Trophoblast cell (in vitro differentiated cells and primary cell): ENCODE measurements at regions not wholly inside any gene's neighbourhood (a gene's known extent, or its start where the extent isn't known, plus 50 kb on each side); places are given as distances from the start of the nearest gene placed in this dataset.

Source experiments
- DNase-seq, 2 donors: peaks; one replicate each; pipeline ENCODE4 v3.0.0-alpha.2; 2016
- H2AFZ ChIP-seq: 2 replicates; pipeline ENCODE4 v1.6.1; 2013; ENCODE audit warnings: low read length, moderate library complexity, mild to moderate bottlenecking; ENCODE audit not compliant: insufficient read depth, poor library complexity
- H2AK5ac ChIP-seq: 2 replicates; pipeline ENCODE4 v1.6.1; 2013; ENCODE audit warnings: mild to moderate bottlenecking, low read length
- H2BK120ac ChIP-seq: 2 replicates; pipeline ENCODE4 v1.6.1; 2013; ENCODE audit warnings: low read length, mild to moderate bottlenecking, moderate library complexity; ENCODE audit not compliant: insufficient read depth, poor library complexity
- H2BK12ac ChIP-seq: 2 replicates; pipeline ENCODE4 v1.6.1; 2013; ENCODE audit warnings: mild to moderate bottlenecking, low read length, moderate library complexity
- H2BK5ac ChIP-seq: 2 replicates; pipeline ENCODE4 v1.6.1; 2013; ENCODE audit warnings: low read length, low read depth, moderate library complexity, mild to moderate bottlenecking; ENCODE audit not compliant: poor library complexity
- H3K14ac ChIP-seq: 2 replicates; pipeline ENCODE4 v1.6.1; 2013; ENCODE audit warnings: mild to moderate bottlenecking, low read length
- H3K18ac ChIP-seq: 2 replicates; pipeline ENCODE4 v1.6.1; 2013; ENCODE audit warnings: mild to moderate bottlenecking, low read length
- H3K23ac ChIP-seq: 2 replicates; pipeline ENCODE4 v1.6.1; 2013; ENCODE audit warnings: low read length
- H3K27ac ChIP-seq: 2 replicates; pipeline ENCODE4 v1.5.1; 2013; ENCODE audit warnings: low read depth, mild to moderate bottlenecking, inconsistent platforms, low read length, moderate library complexity
- H3K27me3 ChIP-seq: 2 replicates; pipeline ENCODE4 v1.6.1; 2013; ENCODE audit warnings: inconsistent platforms, mild to moderate bottlenecking, low read length, moderate library complexity; ENCODE audit not compliant: insufficient read depth
- H3K36me3 ChIP-seq, 2 experiments: 1 replicate in 1 of 2; 2 replicates in 1 of 2; pipeline ENCODE4 v1.6.1; 2013; ENCODE audit warnings: low read length in 2 of 2, mild to moderate bottlenecking in 2 of 2, moderate library complexity in 1 of 2; ENCODE audit not compliant: insufficient read depth in 2 of 2, control insufficient read depth in 1 of 2
- H3K4ac ChIP-seq: 2 replicates; pipeline ENCODE4 v1.6.1; 2013; ENCODE audit warnings: low read depth, mild to moderate bottlenecking, low read length, moderate library complexity
- H3K4me1 ChIP-seq, 2 experiments: 1 replicate in 1 of 2; 2 replicates in 1 of 2; pipeline ENCODE4 v1.6.1; 2013; ENCODE audit warnings: low read length in 2 of 2, mild to moderate bottlenecking in 2 of 2, moderate library complexity in 1 of 2; ENCODE audit not compliant: insufficient read depth in 2 of 2, control insufficient read depth in 1 of 2
- H3K4me2 ChIP-seq: 2 replicates; pipeline ENCODE4 v1.6.1; 2013; ENCODE audit warnings: inconsistent platforms, mild to moderate bottlenecking, low read length, moderate library complexity
- H3K4me3 ChIP-seq: 2 replicates; pipeline ENCODE4 v1.5.1; 2013; ENCODE audit warnings: mild to moderate bottlenecking, low read depth, low read length, inconsistent platforms
- H3K79me1 ChIP-seq: one replicate; pipeline ENCODE4 v1.6.1; 2013; ENCODE audit warnings: low read length
- H3K79me2 ChIP-seq: 2 replicates; pipeline ENCODE4 v1.6.1; 2013; ENCODE audit warnings: low read length, mild to moderate bottlenecking; ENCODE audit not compliant: control insufficient read depth, insufficient read depth, poor library complexity
- H3K9ac ChIP-seq: 2 replicates; pipeline ENCODE4 v1.6.1; 2013; ENCODE audit warnings: mild to moderate bottlenecking, low read length
- H3K9me3 ChIP-seq: 2 replicates; pipeline ENCODE4 v1.6.1; 2013; ENCODE audit warnings: low read depth, mild to moderate bottlenecking, control low read depth, inconsistent platforms, low read length; ENCODE audit not compliant: insufficient read depth
- H4K12ac ChIP-seq: 2 replicates; pipeline ENCODE4 v1.6.1; 2013; ENCODE audit warnings: low read depth, mild to moderate bottlenecking, low read length, moderate library complexity
- H4K8ac ChIP-seq: 2 replicates; pipeline ENCODE4 v1.6.1; 2013; ENCODE audit warnings: low read depth, mild to moderate bottlenecking, low read length, moderate library complexity
- H4K91ac ChIP-seq: one replicate; pipeline ENCODE4 v1.6.1; 2013; ENCODE audit warnings: low read depth, mild to moderate bottlenecking, low read length, moderate library complexity
- WGBS: extraction: QIAGEN DNeasy Blood & Tissue Kit; methylation state at CpG from one replicate; pipeline ENCODE4 v1.1.7; 2013; ENCODE audit warnings: missing lambda C conversion rate; ENCODE audit not compliant: insufficient read length, insufficient coverage; ENCODE audit errors: extremely low coverage; 5-methylcytosine and 5-hydroxymethylcytosine counted together

GRCh38 chr13:78722700-78723099 is 63.7 kb upstream of the OBI1 start:
- Histone ChIP-seq H3K18ac (no peak overlapping the region), H3K23ac (no peak overlapping the region), H3K9ac (no peak overlapping the region), H4K91ac (no peak overlapping the region), H4K8ac (no peak overlapping the region), H2AFZ (no peak overlapping the region), H3K27me3 (no peaks in the 10 kb centered on the region), H3K4me3 (no peak overlapping the region), H2BK5ac (no peak overlapping the region), H4K12ac (no peak overlapping the region), H3K79me2 (no peaks in the 10 kb centered on the region), H3K4me1 (no peaks in the 10 kb centered on the region), H3K14ac (no peak overlapping the region), H2BK12ac (no peak overlapping the region), H3K9me3 (no peaks in the 10 kb centered on the region), H3K36me3 (no peaks in the 10 kb centered on the region), H3K4ac (no peak overlapping the region), H2BK120ac (no peak overlapping the region), H3K4me2 (no peak overlapping the region), H3K27ac (no peak overlapping the region), H3K79me1 (no peaks in the 10 kb centered on the region), H2AK5ac (no peak overlapping the region)
- no peak for DNase-seq
- WGBS: no CpG with 5 or more reads among the region's 3 CpGs

GRCh38 chr13:78719367-78719766 is 60.4 kb upstream of the OBI1 start:
- Histone ChIP-seq H4K91ac (no peak overlapping the region), H2BK12ac (no peak overlapping the region), H2AFZ (no peak overlapping the region), H3K27me3 (no peaks in the 10 kb centered on the region), H3K4me1 (no peaks in the 10 kb centered on the region), H3K4me3 (no peak overlapping the region), H3K4ac (no peak overlapping the region), H3K18ac (no peak overlapping the region), H3K79me2 (no peaks in the 10 kb centered on the region), H3K9me3 (no peaks in the 10 kb centered on the region), H2BK120ac (no peak overlapping the region), H2BK5ac (no peak overlapping the region), H4K8ac (no peak overlapping the region), H3K79me1 (no peaks in the 10 kb centered on the region), H3K27ac (no peak overlapping the region), H3K23ac (no peak overlapping the region), H3K14ac (no peak overlapping the region), H3K9ac (no peak overlapping the region), H3K4me2 (no peak overlapping the region), H3K36me3 (no peaks in the 10 kb centered on the region), H4K12ac (no peak overlapping the region), H2AK5ac (no peak overlapping the region)
- DNase-seq: no peak
- no CpG with 5 or more reads among the region's 2 CpGs for WGBS

- H4K91ac ChIP-seq: no peak overlapping the region
- H3K4me2 ChIP-seq: no peak overlapping the region
- no peak overlapping the region for H3K23ac ChIP-seq
- H3K79me2 ChIP-seq: no peaks in the 10 kb centered on the region
- H3K14ac ChIP-seq: no peak overlapping the region
- H2AFZ ChIP-seq: no peak overlapping the region
- no peaks in the 10 kb centered on the region for H3K79me1 ChIP-seq
- no peak overlapping the region for H4K8ac ChIP-seq
- WGBS: no CpG with 5 or more reads among the region's 1 CpG
- H3K36me3 ChIP-seq: no peaks in the 10 kb centered on the region
- H3K27ac ChIP-seq: no peak overlapping the region
- no peak overlapping the region for H2AK5ac ChIP-seq
- H3K18ac ChIP-seq: no peak overlapping the region
- H3K4ac ChIP-seq: no peak overlapping the region
- H2BK120ac ChIP-seq: no peak overlapping the region
- H3K4me1 ChIP-seq: peaks cover 2 to 6% of the 10 kb centered on the region in 2 experiments
- DNase-seq: no peak
- no peak overlapping the region for H2BK12ac ChIP-seq
- H3K9ac ChIP-seq: no peak overlapping the region
- H4K12ac ChIP-seq: no peak overlapping the region
- H3K27me3 ChIP-seq: no peaks in the 10 kb centered on the region
- H2BK5ac ChIP-seq: no peak overlapping the region
- H3K9me3 ChIP-seq: no peaks in the 10 kb centered on the region
- no peak overlapping the region for H3K4me3 ChIP-seq
Observed at GRCh38 chr13:78714717-78715116, 55.8 kb upstream of the OBI1 start.

- no peaks in the 10 kb centered on the region for H3K79me1 ChIP-seq
- DNase-seq: no peak
- no peaks in the 10 kb centered on the region for H3K79me2 ChIP-seq
- H2BK12ac ChIP-seq: no peak overlapping the region
- WGBS: no CpG with 5 or more reads among the region's 4 CpGs
- H2BK120ac ChIP-seq: no peak overlapping the region
- no peak overlapping the region for H3K14ac ChIP-seq
- H3K9me3 ChIP-seq: no peaks in the 10 kb centered on the region
- no peak overlapping the region for H3K27ac ChIP-seq
- no peaks in the 10 kb centered on the region for H3K27me3 ChIP-seq
- H2AK5ac ChIP-seq: no peak overlapping the region
- H4K12ac ChIP-seq: no peak overlapping the region
- H3K4me2 ChIP-seq: no peak overlapping the region
- no peak overlapping the region for H4K91ac ChIP-seq
- no peak overlapping the region for H3K18ac ChIP-seq
- no peak overlapping the region for H3K4me3 ChIP-seq
- H3K4me1 ChIP-seq: peaks cover 2 to 6% of the 10 kb centered on the region in 2 experiments
- H3K9ac ChIP-seq: no peak overlapping the region
- no peaks in the 10 kb centered on the region for H3K36me3 ChIP-seq
- no peak overlapping the region for H3K4ac ChIP-seq
- H2BK5ac ChIP-seq: no peak overlapping the region
- no peak overlapping the region for H3K23ac ChIP-seq
- no peak overlapping the region for H2AFZ ChIP-seq
- H4K8ac ChIP-seq: no peak overlapping the region
Observed at GRCh38 chr13:78712831-78713230, 53.9 kb upstream of the OBI1 start.
